ENCODE measurements at regions not wholly inside any gene's neighbourhood (a gene's known extent, or its start where the extent isn't known, plus 50 kb on each side); places are given as distances from the start of the nearest gene placed in this dataset.

DNA sequence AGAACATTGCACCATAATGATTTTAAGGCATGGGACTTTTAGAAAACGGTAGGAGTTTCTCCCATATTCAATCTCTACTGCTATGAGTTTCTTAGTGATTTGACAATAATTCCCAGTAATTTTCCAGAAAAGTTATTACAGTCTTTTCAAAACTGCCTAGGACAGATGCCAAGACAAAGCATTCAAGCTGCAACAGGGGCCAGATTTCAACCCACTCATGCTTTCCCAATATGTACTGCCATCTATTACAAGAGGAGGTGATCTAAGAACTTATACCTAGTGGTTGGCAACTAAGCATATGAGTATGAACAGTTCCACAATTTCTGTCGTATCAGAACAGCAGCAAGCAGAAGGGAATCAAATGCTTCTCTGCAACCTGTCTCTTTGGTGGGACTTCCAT is 95.1 kb upstream of the TMED7 start:
- TF ChIP-seq, protein P1, sequence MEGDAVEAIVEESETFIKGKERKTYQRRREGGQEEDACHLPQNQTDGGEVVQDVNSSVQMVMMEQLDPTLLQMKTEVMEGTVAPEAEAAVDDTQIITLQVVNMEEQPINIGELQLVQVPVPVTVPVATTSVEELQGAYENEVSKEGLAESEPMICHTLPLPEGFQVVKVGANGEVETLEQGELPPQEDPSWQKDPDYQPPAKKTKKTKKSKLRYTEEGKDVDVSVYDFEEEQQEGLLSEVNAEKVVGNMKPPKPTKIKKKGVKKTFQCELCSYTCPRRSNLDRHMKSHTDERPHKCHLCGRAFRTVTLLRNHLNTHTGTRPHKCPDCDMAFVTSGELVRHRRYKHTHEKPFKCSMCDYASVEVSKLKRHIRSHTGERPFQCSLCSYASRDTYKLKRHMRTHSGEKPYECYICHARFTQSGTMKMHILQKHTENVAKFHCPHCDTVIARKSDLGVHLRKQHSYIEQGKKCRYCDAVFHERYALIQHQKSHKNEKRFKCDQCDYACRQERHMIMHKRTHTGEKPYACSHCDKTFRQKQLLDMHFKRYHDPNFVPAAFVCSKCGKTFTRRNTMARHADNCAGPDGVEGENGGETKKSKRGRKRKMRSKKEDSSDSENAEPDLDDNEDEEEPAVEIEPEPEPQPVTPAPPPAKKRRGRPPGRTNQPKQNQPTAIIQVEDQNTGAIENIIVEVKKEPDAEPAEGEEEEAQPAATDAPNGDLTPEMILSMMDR (IDR thresholded peaks at IDR 0.05): no peak
- no peak for TF ChIP-seq POLR2A (IDR thresholded peaks at IDR 0.05)
